K562 (cell line): ENCODE measurements at regions not wholly inside any gene's neighbourhood (a gene's known extent, or its start where the extent isn't known, plus 50 kb on each side); places are given as distances from the start of the nearest gene placed in this dataset.

ENCODE experiments used
- ATAC-seq: fragments of 200-7000 bp; cut with Tn5 transposase; 3 replicates; pipeline ENCODE4 v1.9.1; 2020; ENCODE audit warnings: moderate library complexity
- BruUV-seq: library from RNA; stranded (reverse); fragments of 400-500 nt; replicated peaks from 2 replicates; lab custom pipeline; 2021; lab: Mats Ljungman, UMichigan
- CTCF ChIA-PET: fragments of 300-600 bp; formaldehyde crosslinking; extraction: SDS; loops from one replicate; lab custom pipeline; 2021; ENCODE audit warnings: low intra/inter-chr PET ratio; lab: Yijun Ruan, JAX
- POLR2A ChIA-PET: fragments of 300-600, 350-650 bp; sonication (Branson Sonifier 250); formaldehyde crosslinking; extraction: SDS; loops from one replicate; lab custom pipeline; 2021; ENCODE audit warnings: antibody characterized with exemption, inconsistent platforms; lab: Yijun Ruan, JAX
- DNase-seq, 4 experiments: peaks; one replicate each; pipeline versions ENCODE4 v3.0.0 to v3.0.0-alpha.2; 2011 to 2018; ENCODE audit warnings: low spot score in 3 of 4, mixed read lengths in 3 of 4; ENCODE audit errors: extremely low read depth in 1 of 4
- FAIRE-seq: peaks from 2 replicates; lab custom pipeline; 2011; peaks lifted over from hg19 to GRCh38; lab: Jason Lieb, UNC
- H2AFZ ChIP-seq: 2 replicates; pipeline ENCODE4 v1.6.0; 2011; ENCODE audit warnings: low read depth, low read length, control low read depth, inconsistent platforms
- H3K27ac ChIP-seq: fragments of 200-600 bp; 3 replicates; pipeline ENCODE4 v1.8.0; 2011; ENCODE audit warnings: low read depth, mild to moderate bottlenecking, control low read depth, inconsistent platforms, low read length, moderate library complexity, mixed read lengths; ENCODE audit errors: extremely low read depth
- H3K27me3 ChIP-seq, 2 experiments: fragments of 300-600 bp in 1 of 2; 2 replicates in 1 of 2; 3 replicates in 1 of 2; pipeline versions ENCODE4 v1.6.0 to v1.8.0; 2011; ENCODE audit warnings: inconsistent platforms in 2 of 2, low read length in 2 of 2, mild to moderate bottlenecking in 1 of 2, mixed read lengths in 1 of 2, moderate library complexity in 1 of 2; ENCODE audit not compliant: control insufficient read depth in 2 of 2, insufficient read depth in 2 of 2
- H3K36me3 ChIP-seq: fragments of 300-600 bp; 3 replicates; pipeline ENCODE4 v1.8.0; 2011; ENCODE audit warnings: mild to moderate bottlenecking, low read length, inconsistent platforms; ENCODE audit not compliant: control insufficient read depth, insufficient read depth
- H3K4me1 ChIP-seq, 2 experiments: fragments of 200-600 bp in 1 of 2; replicated peaks in 1 of 2; 2 replicates in 1 of 2; 3 replicates in 1 of 2; pipeline versions ENCODE4 v1.5.1 to v1.8.0; 2011; ENCODE audit warnings: inconsistent platforms in 2 of 2, low read length in 2 of 2, mild to moderate bottlenecking in 1 of 2, mixed read lengths in 1 of 2, moderate library complexity in 1 of 2; ENCODE audit not compliant: control insufficient read depth in 2 of 2, insufficient read depth in 2 of 2
- H3K4me2 ChIP-seq: 2 replicates; pipeline ENCODE4 v1.6.1; 2011; ENCODE audit warnings: low read length, control low read depth, inconsistent platforms, mixed read lengths; ENCODE audit not compliant: insufficient read depth
- H3K4me3 ChIP-seq: fragments of 200-600 bp; sonication (generic), shearing (Covaris generic); 2 replicates; pipeline ENCODE4 v1.5.1; 2016; ENCODE audit warnings: control low read depth, inconsistent platforms
- H3K79me2 ChIP-seq: fragments of 200-600 bp; 3 replicates; pipeline ENCODE4 v1.8.0; 2011; ENCODE audit warnings: low read length, inconsistent platforms; ENCODE audit not compliant: control insufficient read depth, insufficient read depth
- H3K9ac ChIP-seq, 2 experiments: 2 replicates each; pipeline versions ENCODE4 v1.6.0 to v1.6.1; 2011; ENCODE audit warnings: low read depth in 2 of 2, low read length in 2 of 2, control low read depth in 1 of 2, inconsistent platforms in 1 of 2, mild to moderate bottlenecking in 1 of 2, mixed read lengths in 1 of 2; ENCODE audit not compliant: insufficient read depth in 1 of 2
- H3K9me1 ChIP-seq: one replicate; pipeline ENCODE4 v1.6.0; 2011; ENCODE audit warnings: inconsistent platforms, mild to moderate bottlenecking, low read length, moderate library complexity; ENCODE audit not compliant: control insufficient read depth, insufficient read depth
- H3K9me3 ChIP-seq: replicated peaks from 2 replicates; pipeline ENCODE4 v1.5.1; 2011; ENCODE audit warnings: low read depth, low read length, inconsistent platforms; ENCODE audit not compliant: control insufficient read depth, insufficient read depth
- H4K20me1 ChIP-seq: replicated peaks from 2 replicates; pipeline ENCODE4 v1.6.1; 2011; ENCODE audit warnings: low read length, inconsistent platforms, mixed read lengths; ENCODE audit not compliant: control insufficient read depth, insufficient read depth
- CHD7 ChIP-seq: fragments of 200-600 bp; sonication (generic); IDR thresholded peaks from one replicate; pipeline ENCODE4 v1.6.1; 2012; ENCODE audit warnings: mild to moderate bottlenecking, low read depth, low read length, inconsistent platforms
- FOXP1 ChIP-seq: sonication (generic); formaldehyde crosslinking; IDR thresholded peaks from 2 replicates; pipeline ENCODE4 v1.8.0; 2022; ENCODE audit warnings: mild to moderate bottlenecking, missing genetic modification reagents
- HBP1 ChIP-seq: fragments of 450-650 bp; formaldehyde crosslinking; IDR thresholded peaks from 2 replicates; pipeline ENCODE4 v1.4.0; 2022; ENCODE audit warnings: missing genetic modification characterization
- MLX ChIP-seq, 2 experiments: fragments of 450-650 bp in 1 of 2; sonication (generic) in 1 of 2; formaldehyde crosslinking; conservative IDR thresholded peaks; 2 replicates each; pipeline versions ENCODE4 v1.4.0 to v1.8.1; 2020 to 2022; ENCODE audit warnings: mild to moderate bottlenecking in 1 of 2, missing genetic modification reagents in 1 of 2
- POLR2B ChIP-seq: fragments of 450-650 bp; IDR thresholded peaks from 2 replicates; pipeline ENCODE4 v1.6.1; 2018; ENCODE audit warnings: low read depth; ENCODE audit not compliant: partially characterized antibody
- SMAD2 ChIP-seq: fragments of 150-350 bp; IDR thresholded peaks from 2 replicates; pipeline ENCODE4 v1.6.1; 2014; ENCODE audit warnings: low read depth, mild to moderate bottlenecking, low read length
- TCFL5 ChIP-seq: fragments of 250-450 bp; sonication (Bioruptor Pico); conservative IDR thresholded peaks from 2 replicates; pipeline ENCODE4 v1.6.1; 2021; ENCODE audit warnings: mild to moderate bottlenecking, moderate library complexity, matching md5 sums
- ZNF551 ChIP-seq: fragments of 250-450 bp; sonication (Bioruptor Pico); IDR thresholded peaks from 2 replicates; pipeline ENCODE4 v1.5.0; 2021; ENCODE audit warnings: mild to moderate bottlenecking, moderate library complexity
- in situ Hi-C: fragments of 300-500 bp; cut with MboI; formaldehyde crosslinking; loops from 4 replicates; pipeline ENCODE4 v1.15.0; 2018; ENCODE audit warnings: inconsistent platforms, mixed read lengths
- intact Hi-C: fragments of 100-400 bp; cut with micrococcal nuclease; formaldehyde crosslinking; loops from 2 replicates; pipeline ENCODE4 v1.14.2; 2022

GRCh38 chr3:174644287-174644686 is 214.8 kb upstream of the NAALADL2 start:
- H3K27ac ChIP-seq = no peak overlapping the region
- H2AFZ ChIP-seq = no peak overlapping the region
- H3K4me1 ChIP-seq = no peaks in the 10 kb centered on the region
- no peak overlapping the region for H3K4me2 ChIP-seq
- H3K4me3 ChIP-seq = no peak overlapping the region
- BruUV-seq = no TSS peak
- H3K27me3 ChIP-seq = no peaks in the 10 kb centered on the region
- H3K9me3 ChIP-seq = no peaks in the 10 kb centered on the region
- no peaks in the 10 kb centered on the region for H3K36me3 ChIP-seq
- no peak for DNase-seq
- no peaks in the 10 kb centered on the region for H3K79me2 ChIP-seq
- no peaks in the 10 kb centered on the region for H4K20me1 ChIP-seq
- ChIA-PET POLR2A (no interaction called here), CTCF (no interaction called here)
- in situ Hi-C loops (no loop called here), intact Hi-C loops (no loop called here)
- no peak for FAIRE-seq
- H3K9ac ChIP-seq = no peak overlapping the region
- no peak for ATAC-seq
- no peaks in the 10 kb centered on the region for H3K9me1 ChIP-seq
- TF ChIP-seq POLR2B (no peak), SMAD2 (no peak), TCFL5 (CRISPR knock-in tag) (no peak), CHD7 (no peak), HBP1 (CRISPR knock-in tag) (no peak), ZNF551 (CRISPR knock-in tag) (no peak), FOXP1 (CRISPR knock-in tag) (no peak), MLX (CRISPR knock-in tag; conservative IDR thresholded peaks at IDR 0.05) (no peak)
